ENCODE measurements at regions not wholly inside any gene's neighbourhood (a gene's known extent, or its start where the extent isn't known, plus 50 kb on each side); places are given as distances from the start of the nearest gene placed in this dataset.

- TF ChIP-seq SP1 (CRISPR knock-in tag; conservative IDR thresholded peaks at IDR 0.05) = no peak
- no peak for TF ChIP-seq E2F4 (CRISPR knock-in tag; IDR thresholded peaks at IDR 0.05; ENCODE audit: borderline replicate concordance, low read depth)
- TF ChIP-seq MAX (CRISPR knock-in tag; IDR thresholded peaks at IDR 0.05) = no peak
- TF ChIP-seq TEAD4 (CRISPR knock-in tag; IDR thresholded peaks at IDR 0.05) = no peak
- no peak for TF ChIP-seq ATF1 (CRISPR knock-in tag; IDR thresholded peaks at IDR 0.05)
- TF ChIP-seq ZNF671 (CRISPR knock-in tag; IDR thresholded peaks at IDR 0.05) = no peak
Measured at GRCh38 chr20:12044969-12045368, 127.3 kb downstream of the BTBD3 start.

Measured in WTC11 (cell line).